Calu3 (cell line): ENCODE measurements at regions not wholly inside any gene's neighbourhood (a gene's known extent, or its start where the extent isn't known, plus 50 kb on each side); places are given as distances from the start of the nearest gene placed in this dataset.

Experiments used
- BruUV-seq: library from RNA; stranded (reverse); fragments of 400-500 nt; replicated peaks from 2 replicates; lab custom pipeline; 2021; lab: Mats Ljungman, UMichigan
- CTCF ChIA-PET: fragments of 300-600 bp; sonication (Branson Sonifier 250); formaldehyde crosslinking; loops from one replicate; lab custom pipeline; 2022; ENCODE audit warnings: antibody characterized with exemption; lab: Charles Lee
- DNase-seq: peaks from one replicate; pipeline ENCODE4 v3.0.0; 2022
- H3K27ac Mint-ChIP-seq: one replicate; pipeline ENCODE4 v1.8.0; 2022; ENCODE audit warnings: mixed read lengths; ENCODE audit not compliant: unreplicated experiment
- H3K27me3 Mint-ChIP-seq: one replicate; pipeline ENCODE4 v1.8.0; 2022; ENCODE audit warnings: mixed read lengths; ENCODE audit not compliant: unreplicated experiment
- H3K36me3 Mint-ChIP-seq: one replicate; pipeline ENCODE4 v1.8.0; 2022; ENCODE audit warnings: mild to moderate bottlenecking, moderate library complexity, mixed read lengths; ENCODE audit not compliant: insufficient read depth, unreplicated experiment
- H3K4me1 Mint-ChIP-seq: one replicate; pipeline ENCODE4 v1.8.0; 2022; ENCODE audit warnings: mild to moderate bottlenecking, low read depth, mixed read lengths; ENCODE audit not compliant: unreplicated experiment
- H3K4me3 Mint-ChIP-seq: one replicate; pipeline ENCODE4 v1.8.0; 2022; ENCODE audit warnings: mild to moderate bottlenecking, low read depth, moderate library complexity, mixed read lengths; ENCODE audit not compliant: unreplicated experiment
- H3K9me3 Mint-ChIP-seq: one replicate; pipeline ENCODE4 v1.8.0; 2022; ENCODE audit warnings: low read depth, mixed read lengths; ENCODE audit not compliant: unreplicated experiment
- intact Hi-C: fragments of 100-400 bp; cut with micrococcal nuclease; formaldehyde crosslinking; loops from one replicate; pipeline ENCODE4 v1.10.0; 2022; ENCODE audit not compliant: unreplicated experiment
- TF ChIP-seq, protein P1 (sequence below): fragments of 200-600 bp; IDR thresholded peaks from one replicate; pipeline ENCODE4 v1.8.0; 2022; ENCODE audit warnings: antibody characterized with exemption; ENCODE audit not compliant: unreplicated experiment

DNA sequence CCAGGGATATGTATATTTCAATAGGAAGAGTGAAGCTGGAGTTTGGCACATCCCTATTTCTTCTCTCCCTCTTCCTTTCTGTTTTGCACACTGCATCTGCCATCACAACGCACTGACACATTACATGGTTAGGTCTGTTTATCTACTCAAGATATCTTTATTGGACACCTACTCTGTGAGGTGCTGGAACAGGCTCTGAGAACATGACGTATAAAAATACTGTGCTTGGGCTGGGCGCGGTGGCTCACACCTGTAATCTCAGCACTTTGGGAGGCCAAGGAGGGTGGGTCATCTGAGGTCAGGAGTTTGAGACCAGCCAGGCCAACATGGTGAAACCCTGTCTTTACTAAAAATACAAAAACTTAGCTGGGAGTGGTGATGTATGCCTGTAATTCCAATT is 653.3 kb downstream of the SLC4A3 start:
- Mint-ChIP-seq H3K4me1 (peaks cover 50% of the 10 kb centered on the region), H3K36me3 (peaks cover 4% of the 10 kb centered on the region), H3K4me3 (no peak overlapping the region), H3K9me3 (peaks cover 3% of the 10 kb centered on the region), H3K27me3 (no peaks in the 10 kb centered on the region), H3K27ac (no peak overlapping the region)
- DNase-seq = no peak
- no TSS peak for BruUV-seq
- intact Hi-C loops = no loop called here
- CTCF ChIA-PET = no interaction called here
- TF ChIP-seq, protein P1, sequence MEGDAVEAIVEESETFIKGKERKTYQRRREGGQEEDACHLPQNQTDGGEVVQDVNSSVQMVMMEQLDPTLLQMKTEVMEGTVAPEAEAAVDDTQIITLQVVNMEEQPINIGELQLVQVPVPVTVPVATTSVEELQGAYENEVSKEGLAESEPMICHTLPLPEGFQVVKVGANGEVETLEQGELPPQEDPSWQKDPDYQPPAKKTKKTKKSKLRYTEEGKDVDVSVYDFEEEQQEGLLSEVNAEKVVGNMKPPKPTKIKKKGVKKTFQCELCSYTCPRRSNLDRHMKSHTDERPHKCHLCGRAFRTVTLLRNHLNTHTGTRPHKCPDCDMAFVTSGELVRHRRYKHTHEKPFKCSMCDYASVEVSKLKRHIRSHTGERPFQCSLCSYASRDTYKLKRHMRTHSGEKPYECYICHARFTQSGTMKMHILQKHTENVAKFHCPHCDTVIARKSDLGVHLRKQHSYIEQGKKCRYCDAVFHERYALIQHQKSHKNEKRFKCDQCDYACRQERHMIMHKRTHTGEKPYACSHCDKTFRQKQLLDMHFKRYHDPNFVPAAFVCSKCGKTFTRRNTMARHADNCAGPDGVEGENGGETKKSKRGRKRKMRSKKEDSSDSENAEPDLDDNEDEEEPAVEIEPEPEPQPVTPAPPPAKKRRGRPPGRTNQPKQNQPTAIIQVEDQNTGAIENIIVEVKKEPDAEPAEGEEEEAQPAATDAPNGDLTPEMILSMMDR = no peak

DNA sequence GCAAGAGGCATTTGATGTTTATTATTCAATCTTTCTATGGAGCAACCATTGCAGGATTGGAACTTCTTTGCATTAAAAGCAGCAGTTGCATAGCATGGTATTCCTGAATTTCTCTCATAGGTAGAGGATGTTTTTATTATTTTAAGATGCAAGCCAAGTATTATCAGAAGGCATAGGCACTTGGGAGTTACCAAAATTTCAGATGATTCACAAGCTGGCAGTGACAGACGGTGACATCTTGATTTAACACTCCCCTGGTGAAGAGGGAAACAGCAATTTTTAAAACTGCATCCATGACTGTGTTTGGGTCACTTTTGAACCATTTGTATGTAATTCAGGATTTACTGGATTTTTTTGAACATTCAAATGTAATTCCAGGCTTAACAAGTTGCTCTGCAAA is 654.3 kb downstream of the SLC4A3 start:
- DNase-seq = no peak
- Mint-ChIP-seq H3K4me1 (peaks cover 39% of the 10 kb centered on the region), H3K9me3 (peaks cover 3% of the 10 kb centered on the region), H3K4me3 (no peak overlapping the region), H3K27ac (no peak overlapping the region), H3K36me3 (peaks cover 4% of the 10 kb centered on the region), H3K27me3 (no peaks in the 10 kb centered on the region)
- TF ChIP-seq, protein P1 = no peak
- no TSS peak for BruUV-seq
- CTCF ChIA-PET = no interaction called here
- intact Hi-C loops = no loop called here

DNA sequence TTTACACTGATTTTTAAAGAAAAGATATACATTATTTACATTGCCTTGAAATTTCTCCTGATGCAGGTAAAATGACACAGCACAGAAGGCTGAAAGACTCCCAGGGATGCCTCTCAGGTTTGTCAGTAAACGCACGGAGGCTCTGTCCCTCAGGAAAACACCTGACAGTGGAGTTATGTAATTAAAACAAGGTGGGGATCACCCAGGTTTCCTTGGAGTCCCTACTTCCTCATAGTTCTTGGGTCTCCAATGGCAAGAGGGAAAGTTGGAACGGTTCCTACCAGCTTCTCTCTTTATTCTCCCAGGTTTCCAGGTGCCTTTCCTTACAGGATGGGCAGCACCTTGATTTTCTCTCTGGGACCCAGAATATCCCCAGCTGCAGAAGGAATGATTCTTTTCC is 654.8 kb downstream of the SLC4A3 start:
- BruUV-seq = no TSS peak
- CTCF ChIA-PET = no interaction called here
- no peak for DNase-seq
- intact Hi-C loops = no loop called here
- Mint-ChIP-seq H3K27ac (no peak overlapping the region), H3K9me3 (peaks cover 3% of the 10 kb centered on the region), H3K27me3 (no peaks in the 10 kb centered on the region), H3K36me3 (peaks cover 3% of the 10 kb centered on the region), H3K4me3 (no peak overlapping the region), H3K4me1 (peaks cover 35% of the 10 kb centered on the region)
- TF ChIP-seq, protein P1 = no peak

DNA sequence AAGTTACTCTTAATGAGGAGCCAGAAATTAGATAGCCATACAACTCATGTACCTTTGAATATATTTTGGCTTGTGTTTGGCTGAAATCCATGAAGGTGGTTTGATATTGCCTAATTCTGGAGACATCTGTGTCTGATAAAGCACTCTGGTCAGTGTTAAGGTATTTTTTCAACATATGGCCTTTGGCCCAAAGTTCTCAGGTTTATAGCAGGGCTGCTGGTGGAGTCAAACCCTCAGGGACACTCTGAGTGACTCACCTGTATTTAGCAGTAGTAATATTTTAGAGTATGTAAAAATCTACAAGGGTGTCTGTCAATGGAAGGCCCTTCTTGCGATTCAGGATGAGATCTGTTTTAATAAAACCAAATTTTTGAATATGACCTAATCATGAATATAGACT is 666.5 kb downstream of the SLC4A3 start:
- Mint-ChIP-seq H3K9me3 (no peaks in the 10 kb centered on the region), H3K4me1 (no peaks in the 10 kb centered on the region), H3K4me3 (no peak overlapping the region), H3K36me3 (no peaks in the 10 kb centered on the region), H3K27ac (no peak overlapping the region), H3K27me3 (no peaks in the 10 kb centered on the region)
- BruUV-seq = no TSS peak
- CTCF ChIA-PET = no interaction called here
- TF ChIP-seq, protein P1 = no peak
- DNase-seq = no peak
- intact Hi-C loops = no loop called here
